BJ (cell line): ENCODE measurements at regions not wholly inside any gene's neighbourhood (a gene's known extent, or its start where the extent isn't known, plus 50 kb on each side); places are given as distances from the start of the nearest gene placed in this dataset.

Experiments used
- CTCF ChIA-PET: fragments of 350-600 bp; formaldehyde crosslinking; extraction: SDS; loops from one replicate; lab custom pipeline; 2021; ENCODE audit warnings: antibody characterized with exemption, inconsistent platforms; lab: Yijun Ruan, JAX
- POLR2A ChIA-PET: fragments of 300-600 bp; sonication (Branson Sonifier 250); formaldehyde crosslinking; extraction: SDS; loops from one replicate; lab custom pipeline; 2021; ENCODE audit warnings: antibody characterized with exemption; lab: Charles Lee
- DNase-seq: peaks from one replicate; pipeline ENCODE4 v3.0.0-alpha.2; 2011; ENCODE audit warnings: low read depth
- H3K27me3 ChIP-seq: 2 replicates; pipeline ENCODE4 v1.6.0; 2011; ENCODE audit warnings: low read length; ENCODE audit not compliant: control insufficient read depth, insufficient read depth
- H3K36me3 ChIP-seq: 2 replicates; pipeline ENCODE4 v1.5.1; 2011; ENCODE audit warnings: low read length; ENCODE audit not compliant: control insufficient read depth, insufficient read depth
- H3K4me3 ChIP-seq: 2 replicates; pipeline ENCODE4 v1.5.1; 2011; ENCODE audit warnings: low read depth, mild to moderate bottlenecking, control low read depth, low read length
- TF ChIP-seq, protein P1 (sequence below): IDR thresholded peaks from 2 replicates; pipeline ENCODE4 v1.5.1; 2011; ENCODE audit warnings: low read depth, mild to moderate bottlenecking, control low read depth, inconsistent platforms, low read length, moderate library complexity; ENCODE audit not compliant: insufficient read depth

DNA sequence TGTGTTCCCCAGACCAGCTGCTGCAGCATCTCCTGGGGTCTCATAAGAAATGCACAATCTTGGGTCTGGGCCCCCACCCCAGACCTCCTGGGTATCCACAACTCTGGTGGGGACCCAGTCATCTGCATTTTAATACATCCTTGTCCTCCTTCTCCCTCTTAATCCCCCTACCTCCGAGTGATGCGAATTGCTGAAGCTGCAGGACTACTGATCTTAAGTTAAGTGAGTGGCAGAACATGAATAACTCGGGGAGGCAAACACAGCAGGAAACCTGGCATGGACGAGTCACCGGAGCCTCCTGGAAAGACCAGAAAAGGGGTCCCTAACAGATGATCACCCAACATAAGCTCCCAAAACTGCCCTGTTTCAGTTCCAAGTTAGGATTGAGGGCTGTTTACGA, 283.2 kb upstream of the MGAT5 start:
- H3K36me3 ChIP-seq: no peaks in the 10 kb centered on the region
- H3K27me3 ChIP-seq: no peaks in the 10 kb centered on the region
- no peak for DNase-seq
- H3K4me3 ChIP-seq: no peak overlapping the region
- POLR2A ChIA-PET: no interaction called here
- CTCF ChIA-PET: interaction anchor here (1.0 to 1.4 kb wide), 3 partner anchors 10 to 83 kb away, joined by 3 to 8 read pairs (median 4); no protein-coding TSS in a partner anchor
- TF ChIP-seq, protein P1, sequence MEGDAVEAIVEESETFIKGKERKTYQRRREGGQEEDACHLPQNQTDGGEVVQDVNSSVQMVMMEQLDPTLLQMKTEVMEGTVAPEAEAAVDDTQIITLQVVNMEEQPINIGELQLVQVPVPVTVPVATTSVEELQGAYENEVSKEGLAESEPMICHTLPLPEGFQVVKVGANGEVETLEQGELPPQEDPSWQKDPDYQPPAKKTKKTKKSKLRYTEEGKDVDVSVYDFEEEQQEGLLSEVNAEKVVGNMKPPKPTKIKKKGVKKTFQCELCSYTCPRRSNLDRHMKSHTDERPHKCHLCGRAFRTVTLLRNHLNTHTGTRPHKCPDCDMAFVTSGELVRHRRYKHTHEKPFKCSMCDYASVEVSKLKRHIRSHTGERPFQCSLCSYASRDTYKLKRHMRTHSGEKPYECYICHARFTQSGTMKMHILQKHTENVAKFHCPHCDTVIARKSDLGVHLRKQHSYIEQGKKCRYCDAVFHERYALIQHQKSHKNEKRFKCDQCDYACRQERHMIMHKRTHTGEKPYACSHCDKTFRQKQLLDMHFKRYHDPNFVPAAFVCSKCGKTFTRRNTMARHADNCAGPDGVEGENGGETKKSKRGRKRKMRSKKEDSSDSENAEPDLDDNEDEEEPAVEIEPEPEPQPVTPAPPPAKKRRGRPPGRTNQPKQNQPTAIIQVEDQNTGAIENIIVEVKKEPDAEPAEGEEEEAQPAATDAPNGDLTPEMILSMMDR: no peak

DNA sequence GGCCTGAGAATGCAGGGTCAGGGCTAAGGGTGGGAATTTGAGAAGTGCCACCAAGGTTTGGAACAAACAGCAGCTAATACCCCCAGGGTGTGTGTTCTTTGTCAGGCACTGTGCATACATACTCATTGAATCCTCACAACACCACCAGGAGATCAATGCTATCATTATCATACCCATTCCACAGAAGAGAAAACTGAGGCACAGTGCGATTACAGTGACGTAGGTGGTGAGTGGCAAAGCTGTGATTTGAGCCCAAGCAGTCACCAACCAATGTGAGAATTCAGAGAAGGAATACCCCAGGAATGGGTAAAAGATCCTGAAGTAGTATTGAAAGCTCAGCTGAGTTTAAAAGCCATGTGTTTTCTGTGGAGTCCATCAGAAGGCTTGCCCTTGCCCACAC, 281.6 kb upstream of the MGAT5 start:
- Histone ChIP-seq H3K36me3 (no peaks in the 10 kb centered on the region), H3K27me3 (no peaks in the 10 kb centered on the region), H3K4me3 (no peak overlapping the region)
- ChIA-PET POLR2A (no interaction called here), CTCF (no interaction called here)
- TF ChIP-seq, protein P1: no peak
- DNase-seq: no peak

DNA sequence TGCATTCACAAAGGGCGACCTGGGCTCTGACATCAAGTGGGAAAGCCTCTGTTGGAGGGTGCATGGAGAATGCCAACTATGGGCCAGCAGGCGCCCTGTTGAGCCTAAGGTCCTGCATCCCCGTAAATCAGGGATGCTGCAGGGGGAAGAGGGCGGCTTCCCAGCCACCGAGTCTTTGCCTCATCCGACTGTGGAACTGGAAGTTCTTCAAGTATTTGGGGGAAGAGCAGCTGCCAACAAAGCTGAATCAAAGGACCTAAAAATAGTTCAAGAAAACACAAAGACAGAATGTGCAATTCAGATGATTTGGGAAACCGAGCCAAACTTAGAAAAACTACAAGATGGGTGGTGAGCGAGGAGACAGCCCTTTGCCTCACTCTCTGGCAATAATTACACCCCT, 281.1 kb upstream of the MGAT5 start:
- ChIA-PET POLR2A (interaction anchor here (0.6 kb wide), 1 partner anchor 15 kb away, joined by 3 read pairs; no protein-coding TSS in a partner anchor), CTCF (no interaction called here)
- Histone ChIP-seq H3K4me3 (no peak overlapping the region), H3K27me3 (no peaks in the 10 kb centered on the region; the same call in 1 of the 2 replicates), H3K36me3 (no peaks in the 10 kb centered on the region)
- TF ChIP-seq, protein P1: no peak
- peak; percentile 29 for DNase-seq

DNA sequence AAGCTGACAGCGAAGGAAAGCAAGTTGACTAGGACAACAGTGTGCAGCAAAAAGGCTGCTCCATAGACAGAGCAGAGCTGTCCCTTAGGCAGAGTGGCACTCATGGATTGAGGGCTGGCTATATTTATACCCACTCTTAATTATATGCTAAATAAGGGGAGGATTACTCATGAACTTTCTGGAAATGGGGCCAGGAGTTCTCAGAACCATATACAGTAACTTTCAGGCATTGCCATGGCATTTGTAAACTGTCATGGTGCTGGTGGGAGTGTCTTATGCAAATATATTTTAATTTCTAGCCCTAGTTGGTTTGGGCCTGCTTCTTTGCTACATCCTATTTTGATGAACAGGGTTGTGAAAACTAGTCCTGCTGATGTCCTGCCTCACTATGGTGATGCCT, 279.5 kb upstream of the MGAT5 start:
- POLR2A ChIA-PET: no interaction called here
- Histone ChIP-seq H3K4me3 (no peak overlapping the region), H3K36me3 (no peaks in the 10 kb centered on the region), H3K27me3 (no peaks in the 10 kb centered on the region; the same call in 1 of the 2 replicates)
- CTCF ChIA-PET: no interaction called here
- TF ChIP-seq, protein P1: no peak
- DNase-seq: no peak

DNA sequence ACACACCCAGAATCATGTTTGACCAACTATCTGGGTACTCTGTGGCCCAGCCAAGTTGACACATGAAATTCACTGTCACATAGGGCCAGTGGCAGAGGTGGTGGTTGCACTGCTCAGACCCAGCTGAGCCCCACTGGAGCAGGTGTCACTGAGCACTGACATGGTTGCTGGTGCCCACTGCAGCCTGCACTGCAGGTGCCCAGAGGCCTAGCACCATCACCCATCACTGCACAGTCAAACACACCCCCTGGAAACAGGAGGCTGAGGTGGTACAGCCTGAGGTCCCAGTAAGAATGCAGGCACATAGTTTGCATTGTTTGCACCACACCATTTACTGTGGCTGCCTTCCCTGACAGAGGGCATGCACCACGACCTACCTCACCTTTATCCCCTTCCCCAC, 278.7 kb upstream of the MGAT5 start:
- CTCF ChIA-PET: no interaction called here
- Histone ChIP-seq H3K4me3 (no peak overlapping the region), H3K27me3 (no peaks in the 10 kb centered on the region; the same call in 1 of the 2 replicates), H3K36me3 (no peaks in the 10 kb centered on the region)
- no peak for DNase-seq
- POLR2A ChIA-PET: no interaction called here
- TF ChIP-seq, protein P1: no peak
